ENCODE measurements at regions not wholly inside any gene's neighbourhood (a gene's known extent, or its start where the extent isn't known, plus 50 kb on each side); places are given as distances from the start of the nearest gene placed in this dataset.
A peak's percentile ranks its signal among the peaks of the same experiment; 100 is the strongest.

GRCh38 chr10:6346631-6347030 is 143.9 kb downstream of the PFKFB3 start:
- peaks cover 4% of the 10 kb centered on the region for H3K36me3 Mint-ChIP-seq (ENCODE audit: low read depth)
- CTCF ChIA-PET, result interaction anchor here (1.0 to 3.4 kb wide), 5 partner anchors 55 to 179 kb away, joined by 3 to 19 read pairs (median 4); partner anchors contain the start of gene PFKFB3
- no peak for DNase-seq
- H3K4me3 Mint-ChIP-seq, result no peak overlapping the region
- no peaks in the 10 kb centered on the region for H3K27me3 Mint-ChIP-seq (ENCODE audit: low read depth)
- peaks cover 3% of the 10 kb centered on the region for H3K9me3 Mint-ChIP-seq
- H3K27ac Mint-ChIP-seq, result peak overlapping the region; percentile 96
- peaks cover 58% of the 10 kb centered on the region for H3K4me1 Mint-ChIP-seq (ENCODE audit: low read depth)
- intact Hi-C loops (cut with micrococcal nuclease), result no loop called here

DNA sequence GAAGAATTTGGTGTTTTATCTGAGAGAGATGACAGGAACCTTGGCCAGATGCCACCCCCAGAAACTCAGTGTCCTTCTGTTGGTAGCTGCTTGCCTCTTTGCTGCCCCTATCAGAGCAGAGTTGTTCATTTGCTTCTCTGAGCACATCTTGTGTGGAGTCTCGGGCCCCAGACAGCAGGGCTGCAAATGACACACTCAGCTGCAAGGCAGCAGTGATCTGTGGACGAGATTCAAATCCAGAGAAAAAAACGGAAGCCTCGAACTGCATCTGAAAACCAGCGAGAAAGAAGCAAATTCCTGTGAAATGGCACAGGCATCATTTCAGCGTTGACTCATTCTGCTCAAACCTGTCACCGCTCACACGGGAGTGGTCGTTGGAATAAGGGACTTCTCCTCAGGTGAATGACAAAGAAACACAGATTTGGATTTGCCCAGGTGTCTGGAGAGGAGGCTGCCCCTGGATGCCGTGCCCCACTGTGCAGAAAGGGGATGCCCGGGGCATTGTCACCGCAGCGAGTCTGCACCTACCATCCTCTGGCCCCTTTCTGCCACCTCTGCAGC is 144.7 kb downstream of the PFKFB3 start:
- peaks cover 4% of the 10 kb centered on the region for H3K36me3 Mint-ChIP-seq (ENCODE audit: low read depth)
- peak; percentile 83 for DNase-seq
- CTCF ChIA-PET, result interaction anchor here (1.2 to 4.9 kb wide), 8 partner anchors 54 to 1054 kb away, joined by 3 to 33 read pairs (median 4); partner anchors contain the start of gene PFKFB3
- H3K27me3 Mint-ChIP-seq (ENCODE audit: low read depth), result no peaks in the 10 kb centered on the region
- H3K27ac Mint-ChIP-seq, result peak overlapping the region; percentile 96
- peaks cover 3% of the 10 kb centered on the region for H3K9me3 Mint-ChIP-seq
- intact Hi-C loops (cut with micrococcal nuclease), result no loop called here
- H3K4me1 Mint-ChIP-seq (ENCODE audit: low read depth), result peaks cover 58% of the 10 kb centered on the region
- H3K4me3 Mint-ChIP-seq, result peak overlapping the region; percentile 63

- CTCF ChIA-PET, result interaction anchor here (0.6 to 4.9 kb wide), 12 partner anchors 19 to 1055 kb away, joined by 3 to 33 read pairs (median 4); partner anchors contain the start of gene PFKFB3
- peak; percentile 94 for DNase-seq
- intact Hi-C loops (cut with micrococcal nuclease), result loop anchor here (1.0 to 2.0 kb wide), 10 partner anchors 34 to 295 kb away; partner anchors contain the start of gene PFKFB3
- H3K27me3 Mint-ChIP-seq (ENCODE audit: low read depth), result no peaks in the 10 kb centered on the region
- peak overlapping the region; percentile 96 for H3K27ac Mint-ChIP-seq
- peaks cover 58% of the 10 kb centered on the region for H3K4me1 Mint-ChIP-seq (ENCODE audit: low read depth)
- H3K36me3 Mint-ChIP-seq (ENCODE audit: low read depth), result peaks cover 4% of the 10 kb centered on the region
- peak overlapping the region; percentile 63 for H3K4me3 Mint-ChIP-seq
- peaks cover 3% of the 10 kb centered on the region for H3K9me3 Mint-ChIP-seq
Observed at GRCh38 chr10:6348096-6348874, 145.6 kb downstream of the PFKFB3 start.

DNA sequence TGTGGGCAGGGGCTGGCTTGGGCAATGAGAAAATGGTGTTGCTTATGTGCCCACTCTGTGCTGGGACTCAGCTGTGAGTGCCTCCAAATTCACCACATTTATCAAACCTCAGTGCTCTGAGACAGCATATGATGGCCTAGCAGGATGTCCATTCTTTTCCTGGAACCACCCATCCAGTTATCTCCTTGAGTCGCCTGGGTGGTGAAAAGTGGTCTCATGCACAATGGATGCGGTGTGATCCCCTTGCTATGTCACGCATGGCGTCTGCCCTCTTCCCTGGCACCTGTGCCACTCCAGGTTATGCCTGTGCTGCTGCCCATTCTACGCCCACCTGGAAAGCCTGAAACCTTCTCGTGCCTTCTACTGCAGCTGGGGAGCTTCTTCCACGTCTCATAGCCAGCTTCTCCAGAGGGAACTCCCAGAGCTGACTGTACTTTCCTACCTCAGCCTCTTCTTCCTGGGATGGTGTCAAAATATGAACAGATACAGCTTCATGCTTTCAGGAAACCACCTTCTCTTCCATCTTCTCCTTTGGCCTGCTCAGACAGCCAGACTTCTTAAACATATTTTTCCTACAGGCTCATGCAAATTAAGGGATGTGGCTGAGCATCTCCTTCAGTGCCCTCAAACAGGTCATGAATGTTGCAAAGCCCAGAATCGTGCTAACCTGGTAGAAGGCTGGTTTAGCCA is 147.3 kb downstream of the PFKFB3 start:
- intact Hi-C loops (cut with micrococcal nuclease), result loop anchor here (2.0 kb wide), 1 partner anchor 49 kb away; no protein-coding TSS in a partner anchor
- Mint-ChIP-seq H3K4me3 (no peak overlapping the region), H3K4me1 (ENCODE audit: low read depth) (peaks cover 54% of the 10 kb centered on the region)

DNA sequence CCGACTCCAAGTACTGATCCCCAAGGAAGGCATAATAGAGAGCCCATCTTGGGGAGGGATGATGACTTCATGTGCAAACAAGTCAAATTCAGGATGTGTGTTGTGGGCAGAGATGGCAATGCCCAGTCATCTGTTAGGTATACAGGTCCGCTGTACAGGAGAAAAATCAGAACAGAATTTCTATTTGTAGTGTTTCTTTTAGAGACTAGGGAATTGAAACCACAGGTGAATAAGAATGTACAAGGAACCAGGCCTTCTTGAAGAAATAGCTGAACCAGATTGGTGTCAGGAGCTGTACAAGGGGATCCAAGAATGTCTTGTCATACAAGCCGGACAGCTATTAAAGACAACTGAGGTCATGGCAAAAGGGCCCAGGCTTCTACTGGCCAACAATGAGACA is 147.9 kb downstream of the PFKFB3 start:
- CTCF ChIA-PET, result interaction anchor here (1.1 to 4.9 kb wide), 2 partner anchors 14 to 51 kb away, joined by 3 to 33 read pairs; no protein-coding TSS in a partner anchor
- DNase-seq, result no peak
- H3K4me1 Mint-ChIP-seq (ENCODE audit: low read depth), result peaks cover 48% of the 10 kb centered on the region
- H3K36me3 Mint-ChIP-seq (ENCODE audit: low read depth), result peaks cover under 1% of the 10 kb centered on the region
- H3K9me3 Mint-ChIP-seq, result peaks cover 4% of the 10 kb centered on the region
- intact Hi-C loops (cut with micrococcal nuclease), result no loop called here
- H3K4me3 Mint-ChIP-seq, result no peak overlapping the region
- no peaks in the 10 kb centered on the region for H3K27me3 Mint-ChIP-seq (ENCODE audit: low read depth)
- H3K27ac Mint-ChIP-seq, result peak overlapping the region; percentile 96

More for the DNA sequence above, 147.3 kb downstream of the PFKFB3 start:
- DNase-seq, result no peak
- Mint-ChIP-seq H3K27ac (peak overlapping the region; percentile 96), H3K9me3 (peaks cover 3% of the 10 kb centered on the region), H3K36me3 (ENCODE audit: low read depth) (peaks cover 4% of the 10 kb centered on the region), H3K27me3 (ENCODE audit: low read depth) (no peaks in the 10 kb centered on the region)
- CTCF ChIA-PET, result interaction anchor here (0.7 to 4.9 kb wide), 5 partner anchors 15 to 1336 kb away, joined by 3 to 33 read pairs (median 3); no protein-coding TSS in a partner anchor

- no peak for DNase-seq
- Mint-ChIP-seq H3K36me3 (ENCODE audit: low read depth) (peaks cover 4% of the 10 kb centered on the region), H3K4me1 (ENCODE audit: low read depth) (peaks cover 40% of the 10 kb centered on the region), H3K4me3 (no peak overlapping the region), H3K27me3 (ENCODE audit: low read depth) (no peaks in the 10 kb centered on the region), H3K9me3 (peaks cover 12% of the 10 kb centered on the region), H3K27ac (no peak overlapping the region)
- intact Hi-C loops (cut with micrococcal nuclease), result no loop called here
- CTCF ChIA-PET, result interaction anchor here (0.6 to 4.9 kb wide), 2 partner anchors 50 to 60 kb away, joined by 3 to 33 read pairs; no protein-coding TSS in a partner anchor
Observed at GRCh38 chr10:6351495-6351894, 148.8 kb downstream of the PFKFB3 start.

GRCh38 chr10:6353526-6353925 is 150.8 kb downstream of the PFKFB3 start:
- Mint-ChIP-seq H3K36me3 (ENCODE audit: low read depth) (peaks cover 9% of the 10 kb centered on the region), H3K27ac (no peak overlapping the region), H3K9me3 (peaks cover 19% of the 10 kb centered on the region), H3K4me1 (ENCODE audit: low read depth) (peaks cover 20% of the 10 kb centered on the region), H3K4me3 (no peak overlapping the region), H3K27me3 (ENCODE audit: low read depth) (no peaks in the 10 kb centered on the region)
- CTCF ChIA-PET, result no interaction called here
- DNase-seq, result no peak
- intact Hi-C loops (cut with micrococcal nuclease), result no loop called here

DNA sequence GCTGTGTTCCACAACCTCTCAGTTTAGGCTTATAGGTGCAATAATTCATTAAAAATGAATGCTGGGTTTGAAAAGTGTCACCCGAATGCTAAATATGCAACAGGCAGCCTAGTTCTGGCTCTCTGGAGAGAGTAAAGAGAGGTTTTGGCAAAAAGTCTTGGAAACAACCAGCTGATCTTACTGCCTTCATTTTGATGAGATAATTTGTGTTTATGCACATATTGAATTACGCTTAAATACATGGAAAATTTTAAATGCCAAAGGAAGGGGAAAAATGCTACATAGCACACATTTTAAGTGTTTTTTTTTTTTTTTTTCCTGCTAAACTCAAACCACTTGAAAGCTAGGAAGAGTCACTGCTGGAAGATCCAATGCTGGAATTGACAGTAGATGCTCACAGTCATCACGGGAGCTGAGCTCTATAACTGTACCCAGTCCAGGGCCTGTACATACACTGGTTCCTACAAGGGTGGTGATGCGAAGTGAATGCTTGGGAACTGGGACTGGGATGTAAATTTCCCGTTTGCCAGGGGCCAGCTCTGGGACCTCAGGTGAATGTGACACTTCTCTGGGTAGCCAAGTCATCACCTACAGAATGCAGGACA is 151.5 kb downstream of the PFKFB3 start:
- peaks cover 10% of the 10 kb centered on the region for H3K36me3 Mint-ChIP-seq (ENCODE audit: low read depth)
- no peak for DNase-seq
- H3K4me3 Mint-ChIP-seq, result no peak overlapping the region
- H3K4me1 Mint-ChIP-seq (ENCODE audit: low read depth), result peaks cover 15% of the 10 kb centered on the region
- peaks cover 21% of the 10 kb centered on the region for H3K9me3 Mint-ChIP-seq
- CTCF ChIA-PET, result interaction anchor here (0.7 kb wide), 2 partner anchors 39 to 140 kb away, joined by 3 read pairs; no protein-coding TSS in a partner anchor
- no peaks in the 10 kb centered on the region for H3K27me3 Mint-ChIP-seq (ENCODE audit: low read depth)
- no peak overlapping the region for H3K27ac Mint-ChIP-seq
- intact Hi-C loops (cut with micrococcal nuclease), result no loop called here

GRCh38 chr10:6356280-6356793 is 153.6 kb downstream of the PFKFB3 start:
- intact Hi-C loops (cut with micrococcal nuclease), result no loop called here
- CTCF ChIA-PET, result no interaction called here
- no peaks in the 10 kb centered on the region for H3K4me1 Mint-ChIP-seq (ENCODE audit: low read depth)
- no peak for DNase-seq
- peaks cover 16% of the 10 kb centered on the region for H3K36me3 Mint-ChIP-seq (ENCODE audit: low read depth)
- peaks cover 26% of the 10 kb centered on the region for H3K9me3 Mint-ChIP-seq
- H3K4me3 Mint-ChIP-seq, result no peak overlapping the region
- no peak overlapping the region for H3K27ac Mint-ChIP-seq
- H3K27me3 Mint-ChIP-seq (ENCODE audit: low read depth), result no peaks in the 10 kb centered on the region

DNA sequence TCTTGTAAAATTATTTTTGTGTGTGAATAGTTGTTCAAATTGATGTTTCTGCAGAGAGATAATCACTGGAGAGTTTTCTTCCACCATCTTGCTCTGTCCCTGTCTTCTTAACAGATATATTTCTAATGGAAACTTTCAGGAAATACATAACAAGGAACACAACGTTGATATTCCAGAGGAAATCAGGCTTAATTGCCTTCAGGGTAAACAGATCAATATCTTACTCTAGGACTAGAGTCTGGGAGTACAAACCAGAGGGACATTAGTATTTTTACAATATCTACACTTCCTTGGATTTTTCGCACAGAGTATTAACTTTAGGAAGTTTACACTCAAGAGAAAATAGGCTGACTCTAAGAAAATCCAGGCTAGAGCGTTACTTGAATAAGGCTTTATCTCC is 159.1 kb downstream of the PFKFB3 start:
- H3K4me3 Mint-ChIP-seq, result no peak overlapping the region
- intact Hi-C loops (cut with micrococcal nuclease), result no loop called here
- H3K4me1 Mint-ChIP-seq (ENCODE audit: low read depth), result no peaks in the 10 kb centered on the region
- DNase-seq, result no peak
- peaks cover 15% of the 10 kb centered on the region for H3K36me3 Mint-ChIP-seq (ENCODE audit: low read depth)
- H3K27me3 Mint-ChIP-seq (ENCODE audit: low read depth), result no peaks in the 10 kb centered on the region
- H3K27ac Mint-ChIP-seq, result no peak overlapping the region
- H3K9me3 Mint-ChIP-seq, result peaks cover 12% of the 10 kb centered on the region
- CTCF ChIA-PET, result no interaction called here

DNA sequence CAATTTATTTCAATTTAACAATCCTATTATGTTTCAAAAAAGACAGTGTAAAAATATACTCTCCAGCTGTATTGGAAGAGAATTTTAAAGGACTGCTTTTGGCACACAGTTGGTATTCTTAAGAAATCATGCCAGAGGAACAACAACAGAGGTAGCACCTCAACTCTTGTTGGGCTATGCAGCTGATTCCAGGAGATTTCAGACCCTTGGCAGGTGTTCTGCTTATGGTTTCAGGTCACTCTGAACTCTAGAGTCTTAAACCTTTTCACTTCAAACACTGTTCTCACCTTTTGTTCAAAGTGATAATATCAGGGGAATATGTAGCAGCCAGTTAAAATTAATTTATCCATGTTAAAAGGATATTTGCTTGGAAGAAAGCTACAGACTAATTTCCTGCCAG is 160.1 kb downstream of the PFKFB3 start:
- CTCF ChIA-PET, result no interaction called here
- H3K4me3 Mint-ChIP-seq, result no peak overlapping the region
- peaks cover 10% of the 10 kb centered on the region for H3K9me3 Mint-ChIP-seq
- no peaks in the 10 kb centered on the region for H3K27me3 Mint-ChIP-seq (ENCODE audit: low read depth)
- DNase-seq, result no peak
- H3K4me1 Mint-ChIP-seq (ENCODE audit: low read depth), result no peaks in the 10 kb centered on the region
- peaks cover 13% of the 10 kb centered on the region for H3K36me3 Mint-ChIP-seq (ENCODE audit: low read depth)
- intact Hi-C loops (cut with micrococcal nuclease), result no loop called here
- no peak overlapping the region for H3K27ac Mint-ChIP-seq

- Mint-ChIP-seq H3K27me3 (ENCODE audit: low read depth) (no peaks in the 10 kb centered on the region), H3K27ac (no peak overlapping the region), H3K9me3 (peaks cover 6% of the 10 kb centered on the region), H3K36me3 (ENCODE audit: low read depth) (peaks cover 10% of the 10 kb centered on the region), H3K4me3 (no peak overlapping the region), H3K4me1 (ENCODE audit: low read depth) (no peaks in the 10 kb centered on the region)
- CTCF ChIA-PET, result no interaction called here
- DNase-seq, result no peak
- intact Hi-C loops (cut with micrococcal nuclease), result no loop called here
Observed at GRCh38 chr10:6363511-6363910, 160.8 kb downstream of the PFKFB3 start.

All from activated naive CD4-positive, alpha-beta T cell treated with anti-CD3 and anti-CD28 coated beads for 36 hours (primary cell).